GM23248 (cell line): ENCODE measurements at regions not wholly inside any gene's neighbourhood (a gene's known extent, or its start where the extent isn't known, plus 50 kb on each side); places are given as distances from the start of the nearest gene placed in this dataset.

Source experiments
- DNase-seq: peaks from one replicate; pipeline ENCODE4 v3.0.0-alpha.2; 2015
- H2AFZ ChIP-seq: fragments of 200-600 bp; sonication (generic); 2 replicates; pipeline ENCODE4 v1.6.1; 2016; ENCODE audit warnings: antibody characterized with exemption
- H3F3A ChIP-seq: fragments of 200-600 bp; sonication (generic); 2 replicates; pipeline ENCODE4 v1.6.1; 2016; ENCODE audit warnings: mild to moderate bottlenecking, antibody characterized with exemption, mixed run types; ENCODE audit not compliant: insufficient read depth
- H3K27ac ChIP-seq: fragments of 200-600 bp; sonication (generic); 2 replicates; pipeline ENCODE4 v1.5.1; 2016; ENCODE audit warnings: mild to moderate bottlenecking
- H3K27me3 ChIP-seq: fragments of 200-600 bp; sonication (generic); replicated peaks from 2 replicates; pipeline ENCODE4 v1.6.1; 2016; ENCODE audit warnings: mild to moderate bottlenecking; ENCODE audit not compliant: insufficient read depth
- H3K36me3 ChIP-seq: fragments of 200-600 bp; sonication (generic); 2 replicates; pipeline ENCODE4 v1.6.1; 2016; ENCODE audit warnings: low read depth, mild to moderate bottlenecking
- H3K4me1 ChIP-seq: fragments of 200-600 bp; sonication (generic); 2 replicates; pipeline ENCODE4 v1.6.1; 2016; ENCODE audit warnings: mild to moderate bottlenecking; ENCODE audit not compliant: insufficient read depth
- H3K4me2 ChIP-seq: fragments of 200-600 bp; sonication (generic); one replicate; pipeline ENCODE4 v1.6.1; 2016; ENCODE audit warnings: mild to moderate bottlenecking; ENCODE audit not compliant: unreplicated experiment
- H3K4me3 ChIP-seq: fragments of 200-600 bp; sonication (generic); 2 replicates; pipeline ENCODE4 v1.5.1; 2016; ENCODE audit warnings: mild to moderate bottlenecking
- H3K79me2 ChIP-seq: fragments of 200-600 bp; sonication (generic); 2 replicates; pipeline ENCODE4 v1.6.1; 2016; ENCODE audit warnings: mild to moderate bottlenecking; ENCODE audit not compliant: insufficient read depth
- H3K9ac ChIP-seq: fragments of 200-600 bp; sonication (generic); 2 replicates; pipeline ENCODE4 v1.6.1; 2016; ENCODE audit warnings: mild to moderate bottlenecking
- H3K9me2 ChIP-seq: fragments of 200-600 bp; sonication (generic); 2 replicates; pipeline ENCODE4 v1.6.1; 2016; ENCODE audit warnings: mixed run types, mild to moderate bottlenecking, moderate library complexity; ENCODE audit not compliant: insufficient read depth
- H3K9me3 ChIP-seq: fragments of 200-600 bp; sonication (generic); one replicate; pipeline ENCODE4 v1.6.1; 2017; ENCODE audit warnings: low read depth
- H4K20me1 ChIP-seq: fragments of 200-600 bp; sonication (generic); 2 replicates; pipeline ENCODE4 v1.6.0; 2016; ENCODE audit not compliant: insufficient read depth
- EZH2 ChIP-seq: fragments of 200-600 bp; sonication (generic); IDR thresholded peaks from 2 replicates; pipeline ENCODE4 v1.6.1; 2018; ENCODE audit warnings: antibody characterized with exemption, mild to moderate bottlenecking; ENCODE audit not compliant: insufficient read depth, poor library complexity, severe bottlenecking
- EZH2phosphoT487 ChIP-seq: fragments of 200-600 bp; sonication (generic); IDR thresholded peaks from 2 replicates; pipeline ENCODE4 v1.6.1; 2018; ENCODE audit warnings: antibody characterized with exemption, moderate library complexity, mild to moderate bottlenecking, low read depth; ENCODE audit not compliant: insufficient read depth
- WGBS, 2 experiments: methylation state at CpG; one replicate each; pipeline ENCODE4 v1.1.6; 2015 to 2017; ENCODE audit warnings: low lambda C conversion rate in 2 of 2, low coverage in 1 of 2; ENCODE audit errors: missing lambda C conversion rate in 2 of 2; 5-methylcytosine and 5-hydroxymethylcytosine counted together
- in situ Hi-C: fragments of 300-500 bp; cut with MboI; formaldehyde crosslinking; loops from 2 replicates; pipeline ENCODE4 v1.15.0; 2020

GRCh38 chr4:19438233-19438632, 813.5 kb upstream of the SLIT2 start:
- in situ Hi-C loops: no loop called here
- H2AFZ ChIP-seq: no peak overlapping the region
- no peaks in the 10 kb centered on the region for H3K79me2 ChIP-seq
- no peak overlapping the region for H3K4me3 ChIP-seq
- H3F3A ChIP-seq: peaks cover 9% of the 10 kb centered on the region; the same call in 1 of the 2 replicates
- no peak overlapping the region for H3K27ac ChIP-seq
- no peaks in the 10 kb centered on the region for H3K4me1 ChIP-seq
- H3K9me2 ChIP-seq: no peaks in the 10 kb centered on the region
- H3K4me2 ChIP-seq: no peak overlapping the region
- no peaks in the 10 kb centered on the region for H3K27me3 ChIP-seq
- H4K20me1 ChIP-seq: no peaks in the 10 kb centered on the region
- 45 to 46% methylated on average over 1 of the region's 1 CpG for WGBS, 2 experiments
- peak; percentile 42 for DNase-seq
- TF ChIP-seq EZH2 (no peak), EZH2phosphoT487 (no peak)
- H3K9me3 ChIP-seq: no peaks in the 10 kb centered on the region
- H3K36me3 ChIP-seq: no peaks in the 10 kb centered on the region
- no peak overlapping the region for H3K9ac ChIP-seq

DNA sequence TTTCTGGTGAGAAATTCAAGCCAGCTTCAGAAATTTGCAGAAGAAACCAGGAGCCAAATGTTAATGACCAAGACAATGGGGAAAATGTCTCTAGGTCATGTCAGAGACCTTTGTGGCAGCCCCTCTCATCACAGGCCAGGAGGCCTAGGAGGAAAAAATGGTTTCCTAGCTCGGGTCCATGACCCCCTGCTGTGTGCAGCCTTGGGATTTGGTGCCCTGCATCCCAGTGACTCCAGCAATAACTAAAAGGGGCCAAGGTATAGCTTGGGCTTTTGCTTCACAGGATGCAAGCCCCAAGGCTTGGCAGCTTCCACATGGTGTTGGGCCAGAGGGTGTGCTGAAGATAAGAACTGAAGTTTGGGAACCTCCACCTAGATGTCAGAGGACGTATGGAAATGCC, 814.7 kb upstream of the SLIT2 start:
- no peak overlapping the region for H3K4me2 ChIP-seq

GRCh38 chr4:19429684-19430083, 822.0 kb upstream of the SLIT2 start:
- no peak overlapping the region for H3K4me3 ChIP-seq
- 67 to 69% methylated on average over 4 of the region's 4 CpGs for WGBS, 2 experiments
- H3K4me1 ChIP-seq: 0 out of 2 replicates have a peak, but pooled peaks cover 6% of the 10 kb centered on the region
- no peaks in the 10 kb centered on the region for H3K27me3 ChIP-seq
- no peaks in the 10 kb centered on the region for H4K20me1 ChIP-seq
- H3K27ac ChIP-seq: no peak overlapping the region
- H3K4me2 ChIP-seq: no peak overlapping the region
- no peak for TF ChIP-seq EZH2phosphoT487
- TF ChIP-seq EZH2: no peak
- DNase-seq: no peak
- no peak overlapping the region for H2AFZ ChIP-seq
- in situ Hi-C loops: no loop called here
- no peaks in the 10 kb centered on the region for H3K79me2 ChIP-seq
- no peaks in the 10 kb centered on the region for H3K9me2 ChIP-seq
- no peaks in the 10 kb centered on the region for H3K9me3 ChIP-seq
- H3K36me3 ChIP-seq: no peaks in the 10 kb centered on the region
- no peak overlapping the region for H3K9ac ChIP-seq
- H3F3A ChIP-seq: no peaks in the 10 kb centered on the region

More for the DNA sequence above, 814.7 kb upstream of the SLIT2 start:
- H3F3A ChIP-seq: peaks cover 9% of the 10 kb centered on the region; the same call in 1 of the 2 replicates
- TF ChIP-seq EZH2: no peak
- H3K79me2 ChIP-seq: no peaks in the 10 kb centered on the region
- H3K9ac ChIP-seq: no peak overlapping the region
- DNase-seq: no peak
- H3K4me3 ChIP-seq: no peak overlapping the region
- WGBS, 2 experiments: 13 to 26% methylated on average over 2 of the region's 2 CpGs
- no peaks in the 10 kb centered on the region for H4K20me1 ChIP-seq
- no peak overlapping the region for H3K27ac ChIP-seq
- H2AFZ ChIP-seq: no peak overlapping the region
- in situ Hi-C loops: no loop called here
- H3K36me3 ChIP-seq: no peaks in the 10 kb centered on the region
- H3K9me3 ChIP-seq: no peaks in the 10 kb centered on the region
- no peaks in the 10 kb centered on the region for H3K4me1 ChIP-seq
- H3K9me2 ChIP-seq: no peaks in the 10 kb centered on the region
- H3K27me3 ChIP-seq: no peaks in the 10 kb centered on the region

DNA sequence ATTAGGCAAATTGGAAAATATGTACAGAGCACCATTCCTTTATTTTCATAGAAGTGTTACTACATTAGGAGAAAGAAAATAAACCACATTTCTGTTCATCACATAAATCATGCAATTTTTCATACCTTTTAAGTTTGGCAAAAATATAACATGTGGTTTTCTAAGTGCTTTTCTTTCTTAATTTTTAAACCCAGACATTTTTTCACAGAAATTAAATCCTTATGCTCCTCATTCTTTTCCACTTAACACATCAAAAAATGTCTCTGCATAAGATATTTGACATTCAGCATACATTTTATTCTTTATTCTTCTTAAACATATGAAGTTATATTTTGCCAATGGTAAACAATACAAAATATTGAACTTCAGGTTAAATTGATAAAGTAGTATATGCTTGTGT, 826.6 kb upstream of the SLIT2 start:
- Histone ChIP-seq H3K79me2 (no peaks in the 10 kb centered on the region), H3F3A (no peaks in the 10 kb centered on the region), H3K4me3 (no peak overlapping the region), H3K27me3 (no peaks in the 10 kb centered on the region), H4K20me1 (no peaks in the 10 kb centered on the region), H3K4me1 (0 out of 2 replicates have a peak, but pooled peaks cover 6% of the 10 kb centered on the region), H3K9ac (no peak overlapping the region), H3K27ac (no peak overlapping the region), H3K9me2 (no peaks in the 10 kb centered on the region), H3K4me2 (no peak overlapping the region), H2AFZ (no peak overlapping the region), H3K36me3 (no peaks in the 10 kb centered on the region), H3K9me3 (no peaks in the 10 kb centered on the region)
- peak; percentile 4 for DNase-seq
- in situ Hi-C loops: no loop called here
- no peak for TF ChIP-seq EZH2
- no peak for TF ChIP-seq EZH2phosphoT487

DNA sequence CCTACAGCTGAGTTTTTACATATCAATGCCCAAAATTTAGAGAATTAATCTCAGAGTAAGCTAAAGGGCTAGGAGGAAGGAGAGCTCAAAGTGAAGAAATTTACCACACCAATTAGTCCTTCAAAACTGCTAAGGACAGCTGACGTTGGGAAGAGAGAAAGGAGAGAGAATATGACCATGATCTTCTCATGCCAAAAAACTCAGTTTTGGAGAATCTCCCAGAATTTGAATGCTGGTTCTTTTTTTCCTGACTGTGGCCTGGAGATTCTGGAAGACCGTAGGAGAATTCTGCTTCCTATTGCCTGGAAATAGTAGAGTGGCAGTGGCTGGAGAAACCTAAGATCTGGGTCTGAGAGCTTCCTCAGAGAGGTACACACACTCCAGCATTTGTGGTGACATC, 834.4 kb upstream of the SLIT2 start:
- Histone ChIP-seq H3K9ac (no peak overlapping the region), H3F3A (no peaks in the 10 kb centered on the region), H2AFZ (no peak overlapping the region), H4K20me1 (no peaks in the 10 kb centered on the region), H3K9me3 (no peaks in the 10 kb centered on the region), H3K36me3 (no peaks in the 10 kb centered on the region), H3K9me2 (no peaks in the 10 kb centered on the region), H3K27ac (no peak overlapping the region), H3K4me2 (no peak overlapping the region), H3K4me1 (no peaks in the 10 kb centered on the region), H3K79me2 (no peaks in the 10 kb centered on the region), H3K4me3 (no peak overlapping the region), H3K27me3 (no peaks in the 10 kb centered on the region)
- 34 to 49% methylated on average over 2 of the region's 2 CpGs for WGBS, 2 experiments
- TF ChIP-seq EZH2phosphoT487 (no peak), EZH2 (no peak)
- in situ Hi-C loops: no loop called here
- DNase-seq: no peak
